ENCODE measurements at regions not wholly inside any gene's neighbourhood (a gene's known extent, or its start where the extent isn't known, plus 50 kb on each side); places are given as distances from the start of the nearest gene placed in this dataset.

GRCh38 chr6:165191461-165191860 lies 117.9 kb downstream of the C6orf118 start:
- Histone ChIP-seq H3K4me2 (ENCODE audit: low read length) (no peak overlapping the region), H3K9ac (ENCODE audit: low read length) (no peak overlapping the region), H3K4me3 (replicated peaks in 1 of 2; ENCODE audit: low read depth in 1 of 2, low read length in 2 of 2) (no peak overlapping the region), H3K27ac (ENCODE audit: low read depth, low read length) (no peak overlapping the region), H3K9me3 (ENCODE audit: control insufficient read depth in 1 of 2, insufficient read depth in 1 of 2, low read depth in 1 of 2, low read length in 2 of 2) (peaks cover 4% of the 10 kb centered on the region in 2 experiments; a peak in 2 of 4 replicates), H4K20me1 (ENCODE audit: insufficient read depth) (no peaks in the 10 kb centered on the region), H3K36me3 (ENCODE audit: control insufficient read depth in 1 of 2, insufficient read depth in 2 of 2, low read length in 2 of 2) (no peaks in the 10 kb centered on the region), H3K27me3 (ENCODE audit: insufficient read depth, low read length) (no peaks in the 10 kb centered on the region), H3K4me1 (ENCODE audit: control insufficient read depth in 1 of 2, insufficient read depth in 2 of 2, low read length in 2 of 2) (no peaks in the 10 kb centered on the region), H3K79me2 (ENCODE audit: insufficient read depth, low read length) (no peaks in the 10 kb centered on the region), H3K9me2 (ENCODE audit: insufficient read depth) (no peaks in the 10 kb centered on the region), H2AFZ (ENCODE audit: low read depth, low read length, poor library complexity, severe bottlenecking) (no peak overlapping the region)
- intact Hi-C loops (cut with micrococcal nuclease): no loop called here
- POLR2A ChIA-PET: no interaction called here
- TF ChIP-seq SP1 (IDR thresholded peaks at IDR 0.05; ENCODE audit: low read depth): no peak
- TF ChIP-seq ZBTB33 (IDR thresholded peaks at IDR 0.05; ENCODE audit: extremely low read depth, insufficient replicate concordance, low read length): no peak
- TF ChIP-seq EZH2phosphoT487 (IDR thresholded peaks at IDR 0.05; ENCODE audit: borderline replicate concordance): no peak
- no peak for TF ChIP-seq CEBPB (IDR thresholded peaks at IDR 0.05; ENCODE audit: low read depth)
- TF ChIP-seq EZH2 (IDR thresholded peaks at IDR 0.05): no peak
- TF ChIP-seq, protein P1, sequence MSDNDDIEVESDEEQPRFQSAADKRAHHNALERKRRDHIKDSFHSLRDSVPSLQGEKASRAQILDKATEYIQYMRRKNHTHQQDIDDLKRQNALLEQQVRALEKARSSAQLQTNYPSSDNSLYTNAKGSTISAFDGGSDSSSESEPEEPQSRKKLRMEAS (IDR thresholded peaks at IDR 0.05): no peak
- no peak for TF ChIP-seq ATF3 (IDR thresholded peaks at IDR 0.05)
- TF ChIP-seq JUND (IDR thresholded peaks at IDR 0.05): no peak
- TF ChIP-seq ZNF274 (IDR thresholded peaks at IDR 0.05; ENCODE audit: low read depth, low read length): no peak
- TF ChIP-seq POLR2A (IDR thresholded peaks at IDR 0.05; ENCODE audit: borderline replicate concordance, extremely low read depth, insufficient read depth, insufficient read length): no peak
- TF ChIP-seq SIN3A (IDR thresholded peaks at IDR 0.05; ENCODE audit: low read depth): no peak
- TF ChIP-seq CTCF (IDR thresholded peaks at IDR 0.05 in 2 of 3, conservative IDR thresholded peaks at IDR 0.05 in 1 of 3; ENCODE audit: borderline replicate concordance in 1 of 3, insufficient read depth in 1 of 3, low read depth in 2 of 3, low read length in 2 of 3): no peak
- TF ChIP-seq EGR1 (IDR thresholded peaks at IDR 0.05; ENCODE audit: low read depth): no peak
- TF ChIP-seq TCF7L2 (IDR thresholded peaks at IDR 0.05; ENCODE audit: borderline replicate concordance, extremely low read depth, insufficient read depth, insufficient read length): no peak
- no peak for TF ChIP-seq SRF (IDR thresholded peaks at IDR 0.05; ENCODE audit: low read depth)
- no peak for TF ChIP-seq REST (IDR thresholded peaks at IDR 0.05; ENCODE audit: low read depth)
- TF ChIP-seq CBX3 (IDR thresholded peaks at IDR 0.05; ENCODE audit: low read depth): no peak
- no peak for TF ChIP-seq POLR2AphosphoS5 (IDR thresholded peaks at IDR 0.05; ENCODE audit: low read depth, low read length)
- no peak for TF ChIP-seq ELF1 (IDR thresholded peaks at IDR 0.05; ENCODE audit: borderline replicate concordance, low read depth)
- no peak for TF ChIP-seq FOSL1 (IDR thresholded peaks at IDR 0.05; ENCODE audit: low read depth)
- no peak for DNase-seq (ENCODE audit: low read depth, low spot score)
- RAD21 ChIA-PET (ENCODE audit: low non-redundant PET in 1 of 2, low total read pairs in 2 of 2, uncharacterized antibody in 2 of 2, unreplicated experiment in 2 of 2): no interaction called here
- BruUV-seq (replicated peaks): no TSS peak
- CTCF ChIA-PET: no interaction called here
- no peak for ATAC-seq
